NT2/D1 (cell line): ENCODE measurements at regions not wholly inside any gene's neighbourhood (a gene's known extent, or its start where the extent isn't known, plus 50 kb on each side); places are given as distances from the start of the nearest gene placed in this dataset.

Source experiments
- SUZ12 ChIP-seq: IDR thresholded peaks from 2 replicates; pipeline ENCODE4 v1.6.1; 2011; ENCODE audit not compliant: insufficient read length, insufficient read depth; ENCODE audit errors: extremely low read depth
- YY1 ChIP-seq: IDR thresholded peaks from 2 replicates; pipeline ENCODE4 v1.6.1; 2011; ENCODE audit not compliant: insufficient read length, insufficient read depth

DNA sequence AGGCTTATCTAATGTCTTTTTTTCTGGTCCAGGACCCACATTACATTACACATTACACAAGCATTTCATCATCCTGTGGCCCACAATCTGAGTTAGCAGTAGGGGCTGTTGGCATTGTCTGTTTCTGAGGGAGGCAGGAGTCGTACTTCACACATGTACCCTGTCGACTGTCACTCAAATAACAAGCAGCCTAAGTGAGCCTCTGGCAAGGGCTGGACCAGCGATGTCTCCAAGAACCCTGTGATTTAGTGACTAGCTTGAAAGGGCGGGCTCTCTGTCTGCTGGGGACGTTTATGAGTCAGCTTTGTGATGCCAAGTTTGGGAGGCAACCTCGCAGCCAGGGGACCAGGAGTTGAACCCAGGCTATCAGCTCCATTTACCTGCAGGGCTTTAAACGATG lies 251.4 kb downstream of the HS3ST3B1 start:
- TF ChIP-seq SUZ12, result no peak
- TF ChIP-seq YY1, result no peak
